ENCODE measurements at regions not wholly inside any gene's neighbourhood (a gene's known extent, or its start where the extent isn't known, plus 50 kb on each side); places are given as distances from the start of the nearest gene placed in this dataset.

DNA sequence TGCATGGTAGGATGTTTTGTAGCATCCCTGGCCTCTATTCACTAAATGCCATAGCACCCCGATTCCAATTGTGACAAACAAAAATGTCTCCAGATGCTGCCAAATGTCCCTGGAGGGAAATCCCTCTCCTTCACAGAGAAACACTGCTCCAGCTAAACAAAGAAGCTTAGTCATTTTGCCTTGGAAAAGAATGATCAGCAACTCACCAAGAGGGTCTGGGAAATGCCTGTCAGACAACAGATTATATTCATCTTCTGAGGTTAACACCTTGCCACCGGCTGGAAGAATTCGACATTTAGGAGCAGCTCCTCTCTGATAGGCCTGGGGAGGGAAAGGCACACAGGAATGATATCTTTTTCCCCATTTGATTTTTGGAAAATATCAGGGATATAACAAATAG lies 84.4 kb downstream of the NIBAN1 start:
- ATAC-seq (no peak), DNase-seq (ENCODE audit: low spot score) (no peak), FAIRE-seq (no peak)
- Histone ChIP-seq H3K27me3 (ENCODE audit: control insufficient read depth in 1 of 2, insufficient read depth in 2 of 2, low read length in 2 of 2) (peaks cover 0 to 4% of the 10 kb centered on the region in 2 experiments; a peak in 1 of 5 replicates), H3K9me3 (ENCODE audit: low read length) (no peaks in the 10 kb centered on the region), H3K4me3 (replicated peaks in 1 of 3; ENCODE audit: insufficient read depth in 1 of 3, low read depth in 2 of 3, low read length in 3 of 3) (no peak overlapping the region), H3K27ac (ENCODE audit: extremely low read length, insufficient read depth, low read length) (no peak overlapping the region), H3K36me3 (replicated peaks in 1 of 2; ENCODE audit: control insufficient read depth in 1 of 2, insufficient read depth in 2 of 2, low read length in 2 of 2) (no peaks in the 10 kb centered on the region), H3K4me2 (ENCODE audit: low read depth, low read length) (no peak overlapping the region), H2AFZ (ENCODE audit: low read length) (no peak overlapping the region), H4K20me1 (ENCODE audit: insufficient read depth, low read length) (no peaks in the 10 kb centered on the region), H3K4me1 (ENCODE audit: insufficient read depth, low read length) (no peaks in the 10 kb centered on the region), H3K9ac (ENCODE audit: insufficient read depth, low read depth, low read length) (no peak overlapping the region), H3K79me2 (ENCODE audit: insufficient read depth, low read length) (no peaks in the 10 kb centered on the region)
- TF ChIP-seq YEATS4 (CRISPR knock-in tag; IDR thresholded peaks at IDR 0.05; ENCODE audit: borderline replicate concordance) (no peak), NR2F6 (IDR thresholded peaks at IDR 0.05) (no peak), NR2F6 (CRISPR knock-in tag; IDR thresholded peaks at IDR 0.05) (no peak), HNRNPH1 (optimal IDR thresholded peaks at IDR 0.05; ENCODE audit: low read depth, low read length) (no peak), ETV5 (CRISPR knock-in tag; IDR thresholded peaks at IDR 0.05; ENCODE audit: borderline replicate concordance) (no peak), IRF2 (CRISPR knock-in tag; IDR thresholded peaks at IDR 0.05) (no peak), KMT2B (CRISPR knock-in tag; IDR thresholded peaks at IDR 0.05) (no peak)
- TF ChIP-seq, protein P1, sequence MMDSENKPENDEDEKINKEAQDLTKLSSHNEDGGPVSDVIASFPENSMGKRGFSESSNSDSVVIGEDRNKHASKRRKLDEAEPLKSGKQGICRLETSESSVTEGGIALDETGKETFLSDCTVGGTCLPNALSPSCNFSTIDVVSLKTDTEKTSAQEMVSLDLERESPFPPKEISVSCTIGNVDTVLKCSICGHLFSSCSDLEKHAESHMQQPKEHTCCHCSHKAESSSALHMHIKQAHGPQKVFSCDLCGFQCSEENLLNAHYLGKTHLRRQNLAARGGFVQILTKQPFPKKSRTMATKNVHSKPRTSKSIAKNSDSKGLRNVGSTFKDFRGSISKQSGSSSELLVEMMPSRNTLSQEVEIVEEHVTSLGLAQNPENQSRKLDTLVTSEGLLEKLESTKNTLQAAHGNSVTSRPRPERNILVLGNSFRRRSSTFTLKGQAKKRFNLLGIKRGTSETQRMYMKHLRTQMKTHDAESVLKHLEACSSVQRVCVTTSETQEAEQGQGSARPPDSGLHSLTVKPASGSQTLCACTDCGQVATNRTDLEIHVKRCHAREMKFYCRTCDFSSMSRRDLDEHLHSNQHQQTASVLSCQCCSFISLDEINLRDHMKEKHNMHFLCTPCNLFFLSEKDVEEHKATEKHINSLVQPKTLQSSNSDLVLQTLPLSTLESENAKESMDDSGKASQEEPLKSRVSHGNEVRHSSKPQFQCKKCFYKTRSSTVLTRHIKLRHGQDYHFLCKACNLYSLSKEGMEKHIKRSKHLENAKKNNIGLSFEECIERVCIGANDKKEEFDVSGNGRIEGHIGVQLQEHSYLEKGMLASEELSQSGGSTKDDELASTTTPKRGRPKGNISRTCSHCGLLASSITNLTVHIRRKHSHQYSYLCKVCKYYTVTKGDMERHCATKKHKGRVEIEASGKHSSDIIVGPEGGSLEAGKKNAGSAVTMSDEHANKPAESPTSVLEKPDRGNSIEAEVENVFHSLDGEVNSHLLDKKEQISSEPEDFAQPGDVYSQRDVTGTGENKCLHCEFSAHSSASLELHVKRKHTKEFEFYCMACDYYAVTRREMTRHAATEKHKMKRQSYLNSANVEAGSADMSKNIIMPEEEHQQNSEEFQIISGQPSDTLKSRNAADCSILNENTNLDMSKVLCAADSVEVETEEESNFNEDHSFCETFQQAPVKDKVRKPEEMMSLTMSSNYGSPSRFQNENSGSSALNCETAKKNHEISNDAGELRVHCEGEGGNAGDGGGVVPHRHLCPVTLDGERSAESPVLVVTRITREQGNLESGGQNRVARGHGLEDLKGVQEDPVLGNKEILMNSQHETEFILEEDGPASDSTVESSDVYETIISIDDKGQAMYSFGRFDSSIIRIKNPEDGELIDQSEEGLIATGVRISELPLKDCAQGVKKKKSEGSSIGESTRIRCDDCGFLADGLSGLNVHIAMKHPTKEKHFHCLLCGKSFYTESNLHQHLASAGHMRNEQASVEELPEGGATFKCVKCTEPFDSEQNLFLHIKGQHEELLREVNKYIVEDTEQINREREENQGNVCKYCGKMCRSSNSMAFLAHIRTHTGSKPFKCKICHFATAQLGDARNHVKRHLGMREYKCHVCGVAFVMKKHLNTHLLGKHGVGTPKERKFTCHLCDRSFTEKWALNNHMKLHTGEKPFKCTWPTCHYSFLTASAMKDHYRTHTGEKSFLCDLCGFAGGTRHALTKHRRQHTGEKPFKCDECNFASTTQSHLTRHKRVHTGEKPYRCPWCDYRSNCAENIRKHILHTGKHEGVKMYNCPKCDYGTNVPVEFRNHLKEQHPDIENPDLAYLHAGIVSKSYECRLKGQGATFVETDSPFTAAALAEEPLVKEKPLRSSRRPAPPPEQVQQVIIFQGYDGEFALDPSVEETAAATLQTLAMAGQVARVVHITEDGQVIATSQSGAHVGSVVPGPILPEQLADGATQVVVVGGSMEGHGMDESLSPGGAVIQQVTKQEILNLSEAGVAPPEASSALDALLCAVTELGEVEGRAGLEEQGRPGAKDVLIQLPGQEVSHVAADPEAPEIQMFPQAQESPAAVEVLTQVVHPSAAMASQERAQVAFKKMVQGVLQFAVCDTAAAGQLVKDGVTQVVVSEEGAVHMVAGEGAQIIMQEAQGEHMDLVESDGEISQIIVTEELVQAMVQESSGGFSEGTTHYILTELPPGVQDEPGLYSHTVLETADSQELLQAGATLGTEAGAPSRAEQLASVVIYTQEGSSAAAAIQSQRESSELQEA (CRISPR knock-in tag; IDR thresholded peaks at IDR 0.05; ENCODE audit: not compliant biosample characterization) = no peak
- TF ChIP-seq, protein P2, sequence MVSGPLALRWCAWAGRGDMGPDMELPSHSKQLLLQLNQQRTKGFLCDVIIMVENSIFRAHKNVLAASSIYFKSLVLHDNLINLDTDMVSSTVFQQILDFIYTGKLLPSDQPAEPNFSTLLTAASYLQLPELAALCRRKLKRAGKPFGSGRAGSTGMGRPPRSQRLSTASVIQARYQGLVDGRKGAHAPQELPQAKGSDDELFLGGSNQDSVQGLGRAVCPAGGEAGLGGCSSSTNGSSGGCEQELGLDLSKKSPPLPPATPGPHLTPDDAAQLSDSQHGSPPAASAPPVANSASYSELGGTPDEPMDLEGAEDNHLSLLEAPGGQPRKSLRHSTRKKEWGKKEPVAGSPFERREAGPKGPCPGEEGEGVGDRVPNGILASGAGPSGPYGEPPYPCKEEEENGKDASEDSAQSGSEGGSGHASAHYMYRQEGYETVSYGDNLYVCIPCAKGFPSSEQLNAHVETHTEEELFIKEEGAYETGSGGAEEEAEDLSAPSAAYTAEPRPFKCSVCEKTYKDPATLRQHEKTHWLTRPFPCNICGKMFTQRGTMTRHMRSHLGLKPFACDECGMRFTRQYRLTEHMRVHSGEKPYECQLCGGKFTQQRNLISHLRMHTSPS (CRISPR knock-in tag; IDR thresholded peaks at IDR 0.05; ENCODE audit: low read depth) = no peak
- TF ChIP-seq, protein P3, sequence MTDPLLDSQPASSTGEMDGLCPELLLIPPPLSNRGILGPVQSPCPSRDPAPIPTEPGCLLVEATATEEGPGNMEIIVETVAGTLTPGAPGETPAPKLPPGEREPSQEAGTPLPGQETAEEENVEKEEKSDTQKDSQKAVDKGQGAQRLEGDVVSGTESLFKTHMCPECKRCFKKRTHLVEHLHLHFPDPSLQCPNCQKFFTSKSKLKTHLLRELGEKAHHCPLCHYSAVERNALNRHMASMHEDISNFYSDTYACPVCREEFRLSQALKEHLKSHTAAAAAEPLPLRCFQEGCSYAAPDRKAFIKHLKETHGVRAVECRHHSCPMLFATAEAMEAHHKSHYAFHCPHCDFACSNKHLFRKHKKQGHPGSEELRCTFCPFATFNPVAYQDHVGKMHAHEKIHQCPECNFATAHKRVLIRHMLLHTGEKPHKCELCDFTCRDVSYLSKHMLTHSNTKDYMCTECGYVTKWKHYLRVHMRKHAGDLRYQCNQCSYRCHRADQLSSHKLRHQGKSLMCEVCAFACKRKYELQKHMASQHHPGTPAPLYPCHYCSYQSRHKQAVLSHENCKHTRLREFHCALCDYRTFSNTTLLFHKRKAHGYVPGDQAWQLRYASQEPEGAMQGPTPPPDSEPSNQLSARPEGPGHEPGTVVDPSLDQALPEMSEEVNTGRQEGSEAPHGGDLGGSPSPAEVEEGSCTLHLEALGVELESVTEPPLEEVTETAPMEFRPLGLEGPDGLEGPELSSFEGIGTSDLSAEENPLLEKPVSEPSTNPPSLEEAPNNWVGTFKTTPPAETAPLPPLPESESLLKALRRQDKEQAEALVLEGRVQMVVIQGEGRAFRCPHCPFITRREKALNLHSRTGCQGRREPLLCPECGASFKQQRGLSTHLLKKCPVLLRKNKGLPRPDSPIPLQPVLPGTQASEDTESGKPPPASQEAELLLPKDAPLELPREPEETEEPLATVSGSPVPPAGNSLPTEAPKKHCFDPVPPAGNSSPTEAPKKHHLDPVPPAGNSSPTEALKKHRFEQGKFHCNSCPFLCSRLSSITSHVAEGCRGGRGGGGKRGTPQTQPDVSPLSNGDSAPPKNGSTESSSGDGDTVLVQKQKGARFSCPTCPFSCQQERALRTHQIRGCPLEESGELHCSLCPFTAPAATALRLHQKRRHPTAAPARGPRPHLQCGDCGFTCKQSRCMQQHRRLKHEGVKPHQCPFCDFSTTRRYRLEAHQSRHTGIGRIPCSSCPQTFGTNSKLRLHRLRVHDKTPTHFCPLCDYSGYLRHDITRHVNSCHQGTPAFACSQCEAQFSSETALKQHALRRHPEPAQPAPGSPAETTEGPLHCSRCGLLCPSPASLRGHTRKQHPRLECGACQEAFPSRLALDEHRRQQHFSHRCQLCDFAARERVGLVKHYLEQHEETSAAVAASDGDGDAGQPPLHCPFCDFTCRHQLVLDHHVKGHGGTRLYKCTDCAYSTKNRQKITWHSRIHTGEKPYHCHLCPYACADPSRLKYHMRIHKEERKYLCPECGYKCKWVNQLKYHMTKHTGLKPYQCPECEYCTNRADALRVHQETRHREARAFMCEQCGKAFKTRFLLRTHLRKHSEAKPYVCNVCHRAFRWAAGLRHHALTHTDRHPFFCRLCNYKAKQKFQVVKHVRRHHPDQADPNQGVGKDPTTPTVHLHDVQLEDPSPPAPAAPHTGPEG (CRISPR knock-in tag; IDR thresholded peaks at IDR 0.05) = no peak
- POLR2A ChIA-PET = no interaction called here
- no TSS peak for BruUV-seq (replicated peaks)
- in situ Hi-C loops (cut with HindIII; ENCODE audit: extremely low pct_ligation_motif_present, low pct_unique_long_range_greater_than_20kb) (no loop called here), intact Hi-C loops (cut with micrococcal nuclease; ENCODE audit: unreplicated experiment) (no loop called here)
- CTCF ChIA-PET (ENCODE audit: low intra/inter-chr PET ratio, low total read pairs) = no interaction called here
- 16% methylated on average over 3 of the region's 3 CpGs for WGBS (ENCODE audit: low lambda C conversion rate)
